ENCODE measurements at regions not wholly inside any gene's neighbourhood (a gene's known extent, or its start where the extent isn't known, plus 50 kb on each side); places are given as distances from the start of the nearest gene placed in this dataset.

DNA sequence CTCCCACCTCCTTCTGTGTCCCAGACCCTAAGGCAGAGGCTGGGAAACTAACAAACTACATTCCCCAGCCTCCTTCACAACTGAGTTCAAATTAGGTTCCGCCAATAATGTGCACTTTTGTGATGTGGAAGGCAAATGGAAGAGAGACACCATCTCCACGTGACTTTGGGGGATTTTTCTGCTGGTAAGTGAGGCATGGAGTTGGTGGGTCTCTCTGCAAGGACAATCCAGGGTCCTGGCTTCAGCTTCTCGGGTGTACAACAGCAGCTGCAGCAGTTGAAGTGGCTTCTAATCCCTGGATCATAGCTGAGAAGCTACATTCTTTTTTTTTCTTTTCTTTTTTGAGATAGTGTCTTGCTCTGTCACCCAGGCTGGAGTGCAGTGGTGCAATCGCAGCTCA lies 58.9 kb upstream of the GATA2 start:
- H3K4me3 ChIP-seq (ENCODE audit: low read depth in 1 of 3, low read length in 3 of 3) = no peak overlapping the region
- H3K36me3 ChIP-seq (ENCODE audit: control insufficient read depth in 3 of 3, insufficient read depth in 2 of 3, low read depth in 1 of 3, low read length in 3 of 3) = no peaks in the 10 kb centered on the region
- H3K9me3 ChIP-seq (ENCODE audit: control insufficient read depth in 2 of 2, insufficient read depth in 1 of 2, low read depth in 1 of 2, low read length in 1 of 2) = no peaks in the 10 kb centered on the region
- DNase-seq (no peak), FAIRE-seq (no peak)
- H3K27ac ChIP-seq (ENCODE audit: low read depth in 1 of 3, low read length in 2 of 3) = no peak overlapping the region
- 58 to 60% (median 59%) methylated on average over 4 of the region's 4 CpGs for whole genome bisulfite sequencing, 3 donors
- peaks cover 0 to 45% (median 7%) of the 10 kb centered on the region in 3 donors for H3K27me3 ChIP-seq (ENCODE audit: control insufficient read depth in 3 of 3, insufficient read depth in 3 of 3, low read length in 3 of 3)
- H3K4me1 ChIP-seq (ENCODE audit: control insufficient read depth in 3 of 3, insufficient read depth in 2 of 3, low read depth in 1 of 3, low read length in 2 of 3) = peaks cover 0 to 5% (median 0%) of the 10 kb centered on the region in 3 donors

DNA sequence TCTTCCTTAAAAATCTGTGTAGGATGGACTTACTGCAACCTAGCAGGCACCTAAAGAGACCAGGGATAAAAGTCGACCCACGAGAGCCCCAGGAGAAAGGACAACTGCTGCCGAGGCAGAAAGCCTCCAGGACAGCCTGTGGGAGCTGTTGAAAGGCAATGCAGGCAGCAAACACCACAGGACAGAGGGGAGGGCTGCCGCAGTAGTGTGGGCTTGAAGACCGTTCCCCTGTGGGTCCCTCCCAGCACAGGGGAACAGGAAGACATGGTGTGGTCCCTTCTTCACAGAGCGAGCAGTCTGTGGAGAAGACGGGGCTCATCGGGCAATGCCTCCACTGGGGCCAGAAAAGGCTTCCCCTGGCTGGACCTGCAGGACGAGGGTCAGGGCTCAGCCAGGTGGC lies 58.5 kb upstream of the GATA2 start:
- Histone ChIP-seq H3K27me3 (ENCODE audit: control insufficient read depth in 3 of 3, insufficient read depth in 3 of 3, low read length in 3 of 3) (peaks cover 0 to 41% (median 7%) of the 10 kb centered on the region in 3 donors), H3K9me3 (ENCODE audit: control insufficient read depth in 2 of 2, insufficient read depth in 1 of 2, low read depth in 1 of 2, low read length in 1 of 2) (no peaks in the 10 kb centered on the region), H3K36me3 (ENCODE audit: control insufficient read depth in 3 of 3, insufficient read depth in 2 of 3, low read depth in 1 of 3, low read length in 3 of 3) (no peaks in the 10 kb centered on the region), H3K4me1 (ENCODE audit: control insufficient read depth in 3 of 3, insufficient read depth in 2 of 3, low read depth in 1 of 3, low read length in 2 of 3) (peaks cover 0 to 5% (median 0%) of the 10 kb centered on the region in 3 donors), H3K27ac (ENCODE audit: low read depth in 1 of 3, low read length in 2 of 3) (no peak overlapping the region), H3K4me3 (ENCODE audit: low read depth in 1 of 3, low read length in 3 of 3) (no peak overlapping the region)
- FAIRE-seq (no peak), DNase-seq (no peak)
- WGBS, 3 donors = 50 to 65% (median 55%) methylated on average over 9 of the region's 9 CpGs

GRCh38 chr3:128550471-128551126 lies 57.6 kb upstream of the GATA2 start:
- Histone ChIP-seq H3K4me3 (ENCODE audit: low read depth in 1 of 3, low read length in 3 of 3) (no peak overlapping the region), H3K9me3 (ENCODE audit: control insufficient read depth in 2 of 2, insufficient read depth in 1 of 2, low read depth in 1 of 2, low read length in 1 of 2) (no peaks in the 10 kb centered on the region), H3K4me1 (ENCODE audit: control insufficient read depth in 3 of 3, insufficient read depth in 2 of 3, low read depth in 1 of 3, low read length in 2 of 3) (peaks cover 0 to 5% (median 0%) of the 10 kb centered on the region in 3 donors), H3K36me3 (ENCODE audit: control insufficient read depth in 3 of 3, insufficient read depth in 2 of 3, low read depth in 1 of 3, low read length in 3 of 3) (no peaks in the 10 kb centered on the region), H3K27me3 (ENCODE audit: control insufficient read depth in 3 of 3, insufficient read depth in 3 of 3, low read length in 3 of 3) (peaks cover 0 to 34% (median 7%) of the 10 kb centered on the region in 3 donors), H3K27ac (ENCODE audit: low read depth in 1 of 3, low read length in 2 of 3) (no peak overlapping the region)
- FAIRE-seq (no peak), DNase-seq (no peak)
- WGBS, 3 donors = 82 to 91% (median 84%) methylated on average over 18 of the region's 18 CpGs

DNA sequence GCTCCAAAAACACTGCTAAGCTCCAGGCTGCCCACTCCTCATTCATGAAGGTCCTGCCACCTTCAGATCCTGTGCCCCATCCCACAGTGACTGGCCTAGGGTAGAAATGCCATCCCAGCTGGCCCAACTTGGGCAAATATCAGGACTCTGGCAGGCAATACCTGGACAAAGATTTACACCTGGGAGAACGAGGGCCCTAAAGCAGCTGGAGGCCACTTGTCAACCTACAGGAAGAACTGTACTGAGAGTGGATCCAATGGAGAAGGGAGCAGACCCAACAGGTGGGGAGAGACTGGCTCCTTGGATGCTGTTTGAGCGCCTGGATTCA lies 57.1 kb upstream of the GATA2 start:
- H3K4me3 ChIP-seq (ENCODE audit: low read depth in 1 of 3, low read length in 3 of 3) = no peak overlapping the region
- FAIRE-seq (no peak), DNase-seq (no peak)
- H3K9me3 ChIP-seq (ENCODE audit: control insufficient read depth in 2 of 2, insufficient read depth in 1 of 2, low read depth in 1 of 2, low read length in 1 of 2) = no peaks in the 10 kb centered on the region
- 61 to 77% (median 67%) methylated on average over 2 of the region's 2 CpGs for WGBS, 3 donors
- no peaks in the 10 kb centered on the region for H3K36me3 ChIP-seq (ENCODE audit: control insufficient read depth in 3 of 3, insufficient read depth in 2 of 3, low read depth in 1 of 3, low read length in 3 of 3)
- H3K27ac ChIP-seq (ENCODE audit: low read depth in 1 of 3, low read length in 2 of 3) = no peak overlapping the region
- H3K27me3 ChIP-seq (ENCODE audit: control insufficient read depth in 3 of 3, insufficient read depth in 3 of 3, low read length in 3 of 3) = peaks cover 0 to 32% (median 7%) of the 10 kb centered on the region in 3 donors
- H3K4me1 ChIP-seq (ENCODE audit: control insufficient read depth in 3 of 3, insufficient read depth in 2 of 3, low read depth in 1 of 3, low read length in 2 of 3) = peaks cover 0 to 5% (median 0%) of the 10 kb centered on the region in 3 donors

DNA sequence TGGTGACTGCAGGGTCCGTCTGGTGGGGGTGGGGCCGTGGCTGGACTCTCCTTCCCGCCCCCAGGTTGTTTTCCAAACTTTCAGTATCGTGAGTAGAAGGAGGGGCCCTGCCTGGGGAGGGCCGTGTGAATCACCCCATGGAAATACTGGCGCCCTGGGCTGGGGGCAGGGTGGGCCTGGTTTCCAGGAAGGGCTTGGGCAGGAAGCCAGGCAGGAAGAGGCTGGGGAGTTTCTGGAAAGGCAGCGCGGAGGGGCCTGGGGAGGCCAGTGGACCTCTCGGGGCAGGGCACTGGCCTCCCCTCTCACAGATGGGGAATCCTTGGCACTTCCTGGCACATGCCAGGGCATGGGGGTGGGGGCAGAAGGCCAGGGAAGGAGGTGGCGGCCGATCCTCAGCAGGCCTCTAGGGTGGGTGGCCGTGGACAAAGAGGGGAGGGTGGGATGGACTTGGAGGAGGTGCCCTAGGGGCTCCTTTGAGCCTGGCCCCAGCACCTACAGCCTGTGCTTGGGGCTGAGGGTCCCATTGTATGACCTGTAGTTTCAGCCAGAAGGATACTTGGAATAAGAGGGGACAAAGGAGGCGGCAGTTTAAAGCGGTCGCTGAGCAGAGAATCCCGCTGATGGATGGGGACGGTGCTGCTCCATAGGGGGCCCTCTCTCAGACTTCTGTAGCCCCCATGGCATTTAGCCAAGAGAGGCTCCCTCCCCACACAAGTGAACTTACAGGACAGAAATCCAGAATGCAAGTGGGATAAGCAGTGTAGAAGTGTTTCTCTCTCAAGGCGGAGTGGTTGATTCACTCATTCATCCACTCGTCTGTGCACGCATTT lies 56.5 kb upstream of the GATA2 start:
- Histone ChIP-seq H3K4me3 (ENCODE audit: low read depth in 1 of 3, low read length in 3 of 3) (no peak overlapping the region), H3K36me3 (ENCODE audit: control insufficient read depth in 3 of 3, insufficient read depth in 2 of 3, low read depth in 1 of 3, low read length in 3 of 3) (no peaks in the 10 kb centered on the region), H3K27ac (ENCODE audit: low read depth in 1 of 3, low read length in 2 of 3) (peak overlapping the region in 2 of 3 donors; percentile 42 to 56), H3K27me3 (ENCODE audit: control insufficient read depth in 3 of 3, insufficient read depth in 3 of 3, low read length in 3 of 3) (peaks cover 0 to 26% (median 4%) of the 10 kb centered on the region in 3 donors), H3K9me3 (ENCODE audit: control insufficient read depth in 2 of 2, insufficient read depth in 1 of 2, low read depth in 1 of 2, low read length in 1 of 2) (no peaks in the 10 kb centered on the region), H3K4me1 (ENCODE audit: control insufficient read depth in 3 of 3, insufficient read depth in 2 of 3, low read depth in 1 of 3, low read length in 2 of 3) (peaks cover 0 to 5% (median 0%) of the 10 kb centered on the region in 3 donors)
- DNase-seq (peak in 1 of 2 donors; percentile 49), FAIRE-seq (no peak)
- WGBS, 3 donors = 52 to 65% (median 52%) methylated on average over 20 of the region's 20 CpGs

GRCh38 chr3:128548426-128549282 lies 55.7 kb upstream of the GATA2 start:
- WGBS, 3 donors = 47 to 58% (median 48%) methylated on average over 6 of the region's 6 CpGs
- FAIRE-seq (no peak), DNase-seq (no peak)
- Histone ChIP-seq H3K4me3 (ENCODE audit: low read depth in 1 of 3, low read length in 3 of 3) (no peak overlapping the region), H3K36me3 (ENCODE audit: control insufficient read depth in 3 of 3, insufficient read depth in 2 of 3, low read depth in 1 of 3, low read length in 3 of 3) (no peaks in the 10 kb centered on the region), H3K4me1 (ENCODE audit: control insufficient read depth in 3 of 3, insufficient read depth in 2 of 3, low read depth in 1 of 3, low read length in 2 of 3) (peaks cover 0 to 5% (median 0%) of the 10 kb centered on the region in 3 donors), H3K27me3 (ENCODE audit: control insufficient read depth in 3 of 3, insufficient read depth in 3 of 3, low read length in 3 of 3) (peaks cover 0 to 18% (median 0%) of the 10 kb centered on the region in 3 donors), H3K27ac (ENCODE audit: low read depth in 1 of 3, low read length in 2 of 3) (peak overlapping the region in 2 of 3 donors; percentile 12), H3K9me3 (ENCODE audit: control insufficient read depth in 2 of 2, insufficient read depth in 1 of 2, low read depth in 1 of 2, low read length in 1 of 2) (no peaks in the 10 kb centered on the region)

DNA sequence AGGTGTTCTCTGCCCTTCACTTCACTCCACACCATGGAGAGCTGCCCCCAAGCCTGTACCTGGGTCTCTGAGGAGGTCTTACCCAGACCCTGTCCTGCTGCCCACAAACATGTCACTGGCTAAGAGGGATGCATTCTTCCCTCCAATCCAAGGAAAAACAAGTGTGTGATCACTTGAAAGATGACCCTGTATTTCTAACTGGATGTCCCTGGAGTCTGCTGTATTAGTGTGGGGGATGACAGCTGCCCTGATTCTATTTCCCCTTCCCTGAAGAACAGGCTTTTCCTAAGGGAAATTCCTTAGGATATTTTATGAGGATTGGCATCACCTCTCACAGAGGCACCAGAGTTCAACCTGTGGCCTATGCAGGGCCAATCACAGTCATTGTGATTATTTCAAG lies 55.0 kb upstream of the GATA2 start:
- no peak for FAIRE-seq
- no peak overlapping the region for H3K27ac ChIP-seq (ENCODE audit: low read depth in 1 of 3, low read length in 2 of 3)

DNA sequence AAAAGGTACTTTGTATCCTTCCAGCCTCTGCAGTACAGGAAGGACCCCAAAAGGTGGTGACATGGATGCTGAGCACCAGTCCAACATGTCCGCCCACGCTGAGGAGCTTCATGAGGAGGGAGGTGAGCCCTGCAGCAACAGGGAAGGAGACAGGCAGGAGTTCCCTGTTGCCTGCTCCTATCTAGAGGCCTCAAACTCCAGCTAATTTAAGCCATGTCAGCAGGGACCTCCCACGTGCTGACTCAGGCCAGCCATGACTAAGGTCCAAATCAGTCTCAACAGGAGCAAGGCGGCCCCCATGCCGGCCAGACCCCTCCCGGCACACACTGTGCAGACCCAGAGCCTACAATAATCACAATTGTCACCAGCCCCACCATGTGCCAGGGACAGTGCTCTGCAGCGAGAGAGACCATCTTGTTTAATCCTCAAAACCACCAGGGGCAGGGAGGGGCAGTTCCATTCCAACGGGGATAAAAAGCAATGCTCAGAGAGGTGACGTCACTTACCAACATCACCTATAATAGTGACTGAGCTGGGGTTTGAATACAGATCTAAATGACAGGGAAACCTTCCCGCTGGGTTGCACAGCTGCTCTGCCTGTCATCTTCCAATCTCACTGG lies 54.5 kb upstream of the GATA2 start:
- peaks cover 0 to 16% (median 0%) of the 10 kb centered on the region in 3 donors for H3K27me3 ChIP-seq (ENCODE audit: control insufficient read depth in 3 of 3, insufficient read depth in 3 of 3, low read length in 3 of 3)
- H3K36me3 ChIP-seq (ENCODE audit: control insufficient read depth in 3 of 3, insufficient read depth in 2 of 3, low read depth in 1 of 3, low read length in 3 of 3) = no peaks in the 10 kb centered on the region
- no peak for DNase-seq
- FAIRE-seq = no peak
- peaks cover 0 to 3% of the 10 kb centered on the region in 2 donors for H3K9me3 ChIP-seq (ENCODE audit: control insufficient read depth in 2 of 2, insufficient read depth in 1 of 2, low read depth in 1 of 2, low read length in 1 of 2)
- WGBS, 3 donors = 64 to 81% (median 76%) methylated on average over 10 of the region's 10 CpGs
- peaks cover 0 to 5% (median 0%) of the 10 kb centered on the region in 3 donors for H3K4me1 ChIP-seq (ENCODE audit: control insufficient read depth in 3 of 3, insufficient read depth in 2 of 3, low read depth in 1 of 3, low read length in 2 of 3)
- no peak overlapping the region for H3K4me3 ChIP-seq (ENCODE audit: low read depth in 1 of 3, low read length in 3 of 3)
- no peak overlapping the region for H3K27ac ChIP-seq (ENCODE audit: low read depth in 1 of 3, low read length in 2 of 3)

More for the DNA sequence above, 55.0 kb upstream of the GATA2 start:
- Histone ChIP-seq H3K36me3 (ENCODE audit: control insufficient read depth in 3 of 3, insufficient read depth in 2 of 3, low read depth in 1 of 3, low read length in 3 of 3) (no peaks in the 10 kb centered on the region), H3K4me1 (ENCODE audit: control insufficient read depth in 3 of 3, insufficient read depth in 2 of 3, low read depth in 1 of 3, low read length in 2 of 3) (peaks cover 0 to 5% (median 0%) of the 10 kb centered on the region in 3 donors), H3K9me3 (ENCODE audit: control insufficient read depth in 2 of 2, insufficient read depth in 1 of 2, low read depth in 1 of 2, low read length in 1 of 2) (no peaks in the 10 kb centered on the region), H3K27me3 (ENCODE audit: control insufficient read depth in 3 of 3, insufficient read depth in 3 of 3, low read length in 3 of 3) (peaks cover 0 to 16% (median 0%) of the 10 kb centered on the region in 3 donors), H3K4me3 (ENCODE audit: low read depth in 1 of 3, low read length in 3 of 3) (no peak overlapping the region)
- DNase-seq = no peak
